Left ventricle myocardium inferior (tissue), 1 donor: ENCODE measurements at regions not wholly inside any gene's neighbourhood (a gene's known extent, or its start where the extent isn't known, plus 50 kb on each side); places are given as distances from the start of the nearest gene placed in this dataset.
"Not testable (repeated sequence)": the region's sequence is repeated elsewhere in the genome, so short reads cannot be mapped to it uniquely, and the experiment has no call there.

Experiments
- DNase-seq: peaks from one replicate; pipeline ENCODE4 v3.0.0-alpha.2; 2020
- H3K27ac ChIP-seq: fragments of 200-600 bp; replicated peaks from 2 replicates; pipeline ENCODE4 v1.8.0; 2021
- H3K27me3 ChIP-seq: fragments of 200-600 bp; 2 replicates; pipeline ENCODE4 v1.8.0; 2021; ENCODE audit warnings: low read depth
- H3K36me3 ChIP-seq: fragments of 200-600 bp; 2 replicates; pipeline ENCODE4 v1.8.0; 2021
- H3K4me1 ChIP-seq: fragments of 200-600 bp; 2 replicates; pipeline ENCODE4 v1.8.0; 2021
- H3K4me3 ChIP-seq: fragments of 200-600 bp; 2 replicates; pipeline ENCODE4 v1.8.0; 2021; ENCODE audit warnings: mild to moderate bottlenecking, moderate library complexity
- H3K9me3 ChIP-seq: fragments of 200-600 bp; replicated peaks from 2 replicates; pipeline ENCODE4 v1.8.0; 2021
- intact Hi-C: fragments of 100-400 bp; cut with micrococcal nuclease; formaldehyde crosslinking; loops from one replicate; pipeline ENCODE4 v1.11.0; 2022
- TF ChIP-seq, protein P1 (sequence below): fragments of 200-600 bp; IDR thresholded peaks from 2 replicates; pipeline ENCODE4 v1.8.0; 2021; ENCODE audit warnings: antibody characterized with exemption, mild to moderate bottlenecking, borderline replicate concordance
- donor health status: DM: no; HTN: yes; CAD: no; lungs with severe emphysema.

DNA sequence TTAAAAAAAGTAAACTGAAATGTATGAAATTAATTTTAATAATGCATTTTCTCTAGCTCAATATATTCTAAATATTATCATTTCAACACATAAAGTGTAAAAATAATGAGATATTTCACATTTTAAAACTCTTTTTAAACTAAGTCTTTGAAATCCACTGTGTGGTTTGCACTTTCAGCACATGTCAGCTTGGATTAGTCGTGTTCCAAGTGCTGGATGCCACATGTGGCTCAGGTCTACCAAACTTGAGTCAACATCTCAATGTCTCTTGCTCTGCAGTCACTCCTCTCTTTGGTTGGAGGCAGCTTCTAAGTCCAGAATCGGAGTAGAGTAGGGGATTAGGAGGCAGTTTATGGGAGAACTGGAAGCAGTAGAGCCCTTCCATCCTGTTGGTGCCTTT, 173.7 kb upstream of the ANKRD55 start:
- no peak overlapping the region for H3K4me3 ChIP-seq
- H3K36me3 ChIP-seq, result no peaks in the 10 kb centered on the region
- no peak overlapping the region for H3K27ac ChIP-seq
- peaks cover 16% of the 10 kb centered on the region for H3K4me1 ChIP-seq
- TF ChIP-seq, protein P1, sequence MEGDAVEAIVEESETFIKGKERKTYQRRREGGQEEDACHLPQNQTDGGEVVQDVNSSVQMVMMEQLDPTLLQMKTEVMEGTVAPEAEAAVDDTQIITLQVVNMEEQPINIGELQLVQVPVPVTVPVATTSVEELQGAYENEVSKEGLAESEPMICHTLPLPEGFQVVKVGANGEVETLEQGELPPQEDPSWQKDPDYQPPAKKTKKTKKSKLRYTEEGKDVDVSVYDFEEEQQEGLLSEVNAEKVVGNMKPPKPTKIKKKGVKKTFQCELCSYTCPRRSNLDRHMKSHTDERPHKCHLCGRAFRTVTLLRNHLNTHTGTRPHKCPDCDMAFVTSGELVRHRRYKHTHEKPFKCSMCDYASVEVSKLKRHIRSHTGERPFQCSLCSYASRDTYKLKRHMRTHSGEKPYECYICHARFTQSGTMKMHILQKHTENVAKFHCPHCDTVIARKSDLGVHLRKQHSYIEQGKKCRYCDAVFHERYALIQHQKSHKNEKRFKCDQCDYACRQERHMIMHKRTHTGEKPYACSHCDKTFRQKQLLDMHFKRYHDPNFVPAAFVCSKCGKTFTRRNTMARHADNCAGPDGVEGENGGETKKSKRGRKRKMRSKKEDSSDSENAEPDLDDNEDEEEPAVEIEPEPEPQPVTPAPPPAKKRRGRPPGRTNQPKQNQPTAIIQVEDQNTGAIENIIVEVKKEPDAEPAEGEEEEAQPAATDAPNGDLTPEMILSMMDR, result no peak
- H3K27me3 ChIP-seq, result no peaks in the 10 kb centered on the region
- no peak for DNase-seq
- H3K9me3 ChIP-seq, result no peaks in the 10 kb centered on the region
- intact Hi-C loops, result no loop called here

DNA sequence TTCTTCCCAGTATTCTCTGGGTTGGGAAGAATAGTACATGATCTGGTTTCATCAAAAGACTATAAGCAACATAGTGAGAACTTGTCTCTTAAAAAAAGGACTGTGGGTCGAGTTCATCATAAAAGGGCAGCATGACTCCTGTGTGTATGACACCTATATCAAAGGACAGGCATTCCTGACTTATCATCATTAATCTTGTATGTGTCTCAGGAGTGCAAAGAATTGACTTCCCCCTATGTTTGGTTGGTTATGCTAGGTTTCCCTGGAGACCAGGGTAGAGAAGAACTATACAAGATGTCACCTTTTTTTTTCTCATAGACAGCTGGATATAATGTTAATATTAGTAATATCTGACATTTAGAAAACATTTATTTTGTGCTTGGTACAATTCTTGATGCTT, 173.1 kb upstream of the ANKRD55 start:
- Histone ChIP-seq H3K4me3 (no peak overlapping the region), H3K27me3 (no peaks in the 10 kb centered on the region), H3K36me3 (no peaks in the 10 kb centered on the region), H3K4me1 (peaks cover 15% of the 10 kb centered on the region), H3K27ac (no peak overlapping the region), H3K9me3 (no peaks in the 10 kb centered on the region)
- TF ChIP-seq, protein P1, result no peak
- no peak for DNase-seq
- intact Hi-C loops, result no loop called here

- intact Hi-C loops, result no loop called here
- Histone ChIP-seq H3K36me3 (no peaks in the 10 kb centered on the region), H3K4me3 (no peak overlapping the region), H3K27me3 (no peaks in the 10 kb centered on the region), H3K4me1 (peaks cover 15% of the 10 kb centered on the region), H3K9me3 (no peaks in the 10 kb centered on the region), H3K27ac (no peak overlapping the region)
- TF ChIP-seq, protein P1, result no peak
- DNase-seq, result no peak
Observed at GRCh38 chr5:56405116-56405908, 172.2 kb upstream of the ANKRD55 start.

GRCh38 chr5:56402266-56403220, 169.4 kb upstream of the ANKRD55 start:
- DNase-seq, result no peak
- H3K27me3 ChIP-seq, result no peaks in the 10 kb centered on the region
- intact Hi-C loops, result no loop called here
- H3K9me3 ChIP-seq, result no peaks in the 10 kb centered on the region
- no peak overlapping the region for H3K27ac ChIP-seq
- TF ChIP-seq, protein P1, result no peak
- peaks cover 9% of the 10 kb centered on the region for H3K4me1 ChIP-seq
- no peak overlapping the region for H3K4me3 ChIP-seq
- no peaks in the 10 kb centered on the region for H3K36me3 ChIP-seq

DNA sequence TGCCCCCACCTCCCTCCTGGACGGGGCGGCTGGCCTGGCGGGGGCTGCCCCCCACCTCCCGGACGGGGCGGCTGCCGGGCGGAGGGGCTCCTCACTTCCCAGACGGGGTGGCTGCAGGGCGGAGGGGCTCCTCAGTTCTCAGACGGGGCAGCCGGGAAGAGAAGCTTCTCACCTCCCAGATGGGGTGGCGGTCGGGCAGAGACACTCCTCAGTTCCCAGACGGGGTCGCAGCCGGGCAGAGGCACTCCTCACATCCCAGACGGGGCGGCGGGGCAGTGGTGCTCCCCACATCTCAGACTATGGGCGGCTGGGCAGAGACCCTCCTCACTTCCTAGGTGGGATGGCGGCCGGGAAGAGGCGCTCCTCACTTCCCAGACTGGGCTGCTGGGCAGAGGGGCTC, 164.7 kb upstream of the ANKRD55 start:
- DNase-seq, H3K36me3 ChIP-seq, H3K4me3 ChIP-seq, H3K27ac ChIP-seq, H3K27me3 ChIP-seq, intact Hi-C loops, H3K4me1 ChIP-seq: not testable (repeated sequence)
- peaks cover 42% of the 10 kb centered on the region for H3K9me3 ChIP-seq

DNA sequence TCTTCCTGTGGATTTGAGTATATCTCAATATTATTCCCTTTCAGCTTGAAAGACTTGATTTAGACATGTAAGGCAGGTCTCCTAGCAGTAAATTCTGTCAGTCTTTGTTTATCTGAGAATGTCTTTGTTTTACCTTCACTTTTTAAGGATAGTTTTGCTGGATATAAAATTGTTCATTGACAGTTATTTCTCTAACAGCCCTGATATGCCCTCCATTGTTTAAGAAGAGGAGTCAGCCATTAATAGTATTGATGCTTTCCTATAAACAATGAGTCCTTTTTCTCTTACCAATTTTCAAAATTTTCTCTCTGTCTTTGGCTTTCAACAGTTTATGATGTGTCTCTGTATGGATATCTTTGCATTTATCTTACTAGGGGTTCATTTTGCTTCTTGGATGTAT, 163.5 kb upstream of the ANKRD55 start:
- Histone ChIP-seq H3K4me1 (no peaks in the 10 kb centered on the region), H3K4me3 (no peak overlapping the region), H3K27ac (no peak overlapping the region), H3K9me3 (peaks cover 54% of the 10 kb centered on the region), H3K36me3 (no peaks in the 10 kb centered on the region), H3K27me3 (no peaks in the 10 kb centered on the region)
- TF ChIP-seq, protein P1, result no peak
- DNase-seq, result no peak
- intact Hi-C loops, result no loop called here
